RWPE2 (cell line): ENCODE measurements at regions not wholly inside any gene's neighbourhood (a gene's known extent, or its start where the extent isn't known, plus 50 kb on each side); places are given as distances from the start of the nearest gene placed in this dataset.
A peak's percentile ranks its signal among the peaks of the same experiment; 100 is the strongest.
"Not testable (repeated sequence)": the region's sequence is repeated elsewhere in the genome, so short reads cannot be mapped to it uniquely, and the experiment has no call there.

Experiments used
- ATAC-seq: fragments of 200-7000 bp; cut with Tn5 transposase; 3 replicates; pipeline ENCODE4 v1.9.1; 2021; ENCODE audit warnings: low read depth
- DNase-seq: peaks from one replicate; pipeline ENCODE4 v3.0.0-alpha.2; 2020; ENCODE audit warnings: low spot score
- H3K27ac ChIP-seq: fragments of 450-650 bp; 2 replicates; pipeline ENCODE4 v1.5.1; 2017; ENCODE audit warnings: mild to moderate bottlenecking; ENCODE audit not compliant: poor library complexity, severe bottlenecking
- H3K27me3 ChIP-seq: fragments of 250-450 bp; sonication (Bioruptor Pico); 2 replicates; pipeline ENCODE4 v1.5.1; 2021; ENCODE audit warnings: mild to moderate bottlenecking, moderate library complexity; ENCODE audit not compliant: insufficient read depth, poor library complexity, severe bottlenecking
- H3K36me3 ChIP-seq: fragments of 250-450 bp; sonication (Bioruptor Pico); 2 replicates; pipeline ENCODE4 v1.5.1; 2020; ENCODE audit warnings: low read depth, mild to moderate bottlenecking, moderate library complexity
- H3K4me1 ChIP-seq: fragments of 250-450 bp; sonication (Bioruptor Pico); 2 replicates; pipeline ENCODE4 v1.5.1; 2021; ENCODE audit warnings: mild to moderate bottlenecking, moderate library complexity; ENCODE audit not compliant: insufficient read depth, poor library complexity, severe bottlenecking
- H3K4me3 ChIP-seq: fragments of 250-450 bp; sonication (Bioruptor Pico); 2 replicates; pipeline ENCODE4 v1.5.1; 2021; ENCODE audit warnings: mild to moderate bottlenecking, moderate library complexity; ENCODE audit not compliant: severe bottlenecking
- H3K9me3 ChIP-seq: fragments of 250-450 bp; sonication (Bioruptor Pico); 2 replicates; pipeline ENCODE4 v1.5.1; 2021; ENCODE audit warnings: mild to moderate bottlenecking, moderate library complexity; ENCODE audit not compliant: severe bottlenecking

GRCh38 chr2:87075054-87075790, 53.6 kb upstream of the PLGLB1 start:
- ATAC-seq, H3K4me1 ChIP-seq: not testable (repeated sequence)
- H3K4me3 ChIP-seq, result peak overlapping the region; percentile 70

DNA sequence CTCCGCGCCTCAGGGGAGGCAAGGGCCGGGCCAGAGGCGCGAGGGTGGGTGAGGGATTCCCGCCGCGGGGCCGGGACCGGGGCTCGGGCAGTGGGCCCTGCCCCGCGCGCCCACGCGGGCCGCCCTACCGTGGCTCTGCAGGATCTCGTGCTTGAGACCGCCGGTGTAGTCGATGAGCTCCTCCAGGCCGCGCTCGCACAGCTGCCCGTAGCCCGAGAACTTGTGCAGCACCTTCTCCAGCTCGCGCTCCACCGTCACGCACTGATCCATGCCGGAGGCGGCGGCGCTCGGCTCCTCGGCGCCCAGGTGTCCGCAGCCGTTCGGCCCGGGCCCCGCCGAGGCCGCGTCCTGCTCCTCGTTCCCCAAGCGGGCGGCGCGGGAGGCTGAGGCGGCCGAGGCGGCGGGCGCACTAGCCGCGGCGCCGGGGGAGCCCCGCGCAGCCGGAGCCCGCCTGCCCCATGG, 54.2 kb upstream of the PLGLB1 start:
- Histone ChIP-seq H3K4me3 (peak overlapping the region; percentile 70), H3K27ac (peak overlapping the region; percentile 51)
- DNase-seq (peak; percentile 51), ATAC-seq (peak; percentile 36)
- H3K4me1 ChIP-seq, H3K36me3 ChIP-seq, H3K9me3 ChIP-seq, H3K27me3 ChIP-seq: not testable (repeated sequence)

More at GRCh38 chr2:87075054-87075790, 53.6 kb upstream of the PLGLB1 start:
- H3K36me3 ChIP-seq, H3K27me3 ChIP-seq, H3K9me3 ChIP-seq, DNase-seq: not testable (repeated sequence)
- peak overlapping the region; percentile 51 for H3K27ac ChIP-seq

DNA sequence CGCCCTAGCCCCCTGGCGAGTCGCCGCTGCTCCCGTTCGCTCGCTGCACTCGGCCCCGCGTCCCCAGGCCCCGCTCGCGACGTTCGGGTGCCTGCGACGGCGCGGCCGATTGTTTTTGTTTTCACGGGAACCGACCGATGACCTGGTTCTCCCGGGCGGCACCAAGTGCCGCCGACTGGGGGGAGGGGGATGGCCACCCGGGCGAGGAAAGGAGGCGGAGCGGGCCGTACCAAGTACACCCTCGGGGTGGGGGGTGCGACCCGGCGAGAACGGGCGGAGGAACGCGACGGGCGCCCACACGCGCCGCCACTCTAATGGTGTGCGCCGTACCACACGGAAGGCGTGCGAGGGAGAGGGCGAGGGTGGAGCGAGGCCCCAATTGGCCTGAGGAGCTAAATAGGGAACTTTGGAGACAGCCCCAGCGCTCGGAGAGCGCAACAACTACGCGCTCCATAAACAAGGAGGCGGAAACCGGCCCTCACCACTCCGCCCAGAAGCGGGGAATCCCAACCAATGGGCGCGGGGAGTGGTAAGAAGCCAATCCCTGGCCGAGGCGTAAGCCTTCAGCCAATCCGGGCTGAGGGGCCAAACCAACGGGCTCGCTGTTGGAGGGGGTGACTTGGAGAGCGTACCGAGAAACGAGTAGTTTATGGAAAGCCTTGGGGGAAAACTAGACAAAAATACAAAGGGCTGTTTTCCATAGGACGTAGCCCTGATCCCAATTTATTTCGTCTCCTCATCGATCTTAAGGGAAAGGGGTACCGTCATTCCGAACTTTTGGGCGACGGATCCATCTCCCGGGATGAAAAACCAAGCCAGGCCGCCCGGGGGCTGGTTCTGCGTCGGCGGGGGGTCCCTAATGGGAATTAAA, 54.8 kb upstream of the PLGLB1 start:
- not testable (repeated sequence) for H3K27me3 ChIP-seq, H3K4me1 ChIP-seq, H3K36me3 ChIP-seq, H3K9me3 ChIP-seq
- ATAC-seq (peak; percentile 95), DNase-seq (peak; percentile 87)
- H3K27ac ChIP-seq, result peak overlapping the region; percentile 51
- peak overlapping the region; percentile 70 for H3K4me3 ChIP-seq

- H3K36me3 ChIP-seq, H3K27me3 ChIP-seq, DNase-seq, H3K27ac ChIP-seq, H3K4me1 ChIP-seq, ATAC-seq, H3K9me3 ChIP-seq: not testable (repeated sequence)
- H3K4me3 ChIP-seq, result peak overlapping the region; percentile 41
Measured at GRCh38 chr2:87077124-87077446, 55.4 kb upstream of the PLGLB1 start.

DNA sequence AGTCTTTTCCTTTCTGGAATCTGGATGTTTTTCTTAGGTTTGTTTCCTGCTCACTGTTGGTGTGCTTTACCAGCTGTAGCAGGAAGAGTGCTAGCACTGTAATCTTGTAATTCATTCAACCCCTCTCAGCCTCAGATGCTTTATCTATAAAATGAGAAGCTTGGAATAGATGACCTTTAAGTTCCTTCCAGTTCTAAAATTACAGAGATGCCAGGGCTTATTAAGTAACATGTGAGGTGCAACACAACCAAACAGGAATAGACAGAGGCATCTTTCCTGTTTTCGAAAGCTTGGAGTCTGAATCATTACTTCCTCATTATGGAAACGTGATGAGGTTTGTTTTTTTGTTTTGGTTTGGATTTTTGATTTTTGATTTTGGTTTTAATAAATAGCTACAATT, 60.1 kb upstream of the PLGLB1 start:
- H3K27me3 ChIP-seq, H3K4me3 ChIP-seq, ATAC-seq, H3K27ac ChIP-seq, DNase-seq, H3K36me3 ChIP-seq, H3K9me3 ChIP-seq, H3K4me1 ChIP-seq: not testable (repeated sequence)

- not testable (repeated sequence) for H3K36me3 ChIP-seq, ATAC-seq, DNase-seq, H3K27me3 ChIP-seq, H3K4me1 ChIP-seq, H3K27ac ChIP-seq, H3K9me3 ChIP-seq, H3K4me3 ChIP-seq
Measured at GRCh38 chr2:87088079-87088478, 66.4 kb upstream of the PLGLB1 start.

- H3K4me3 ChIP-seq, ATAC-seq, H3K27ac ChIP-seq, H3K4me1 ChIP-seq, H3K9me3 ChIP-seq, DNase-seq, H3K27me3 ChIP-seq, H3K36me3 ChIP-seq: not testable (repeated sequence)
Measured at GRCh38 chr2:87089401-87089800, 67.8 kb upstream of the PLGLB1 start.

DNA sequence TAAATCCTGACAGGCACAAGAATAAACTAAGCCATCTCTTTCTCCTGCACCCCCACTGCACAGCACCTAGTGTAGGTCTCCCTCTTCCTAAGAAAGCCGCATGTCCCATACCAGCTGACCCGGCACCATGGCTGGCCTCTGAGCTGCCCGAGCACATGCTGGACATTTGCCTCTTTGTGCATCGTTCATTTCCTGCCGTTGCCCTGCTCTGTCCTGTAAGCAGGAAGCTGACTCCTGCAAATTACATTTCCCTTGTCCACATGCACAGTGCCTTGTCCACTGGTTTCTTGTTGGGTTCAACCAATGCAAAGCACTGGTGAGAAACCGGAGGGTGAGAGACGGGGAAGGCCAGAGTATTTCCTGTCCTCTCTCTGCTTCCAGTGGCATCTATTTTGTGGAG, 71.6 kb upstream of the PLGLB1 start:
- not testable (repeated sequence) for H3K27me3 ChIP-seq, H3K27ac ChIP-seq, ATAC-seq, H3K4me3 ChIP-seq, H3K36me3 ChIP-seq, H3K4me1 ChIP-seq, DNase-seq, H3K9me3 ChIP-seq

- ATAC-seq, H3K27me3 ChIP-seq, DNase-seq, H3K27ac ChIP-seq, H3K4me1 ChIP-seq, H3K9me3 ChIP-seq, H3K36me3 ChIP-seq, H3K4me3 ChIP-seq: not testable (repeated sequence)
Measured at GRCh38 chr2:87093937-87094529, 72.4 kb upstream of the PLGLB1 start.

- ATAC-seq, result not testable (repeated sequence)
Measured at GRCh38 chr2:87095804-87096203, 74.2 kb upstream of the PLGLB1 start.

More at GRCh38 chr2:87095804-87096203, 74.2 kb upstream of the PLGLB1 start:
- H3K9me3 ChIP-seq, H3K36me3 ChIP-seq, DNase-seq, H3K27ac ChIP-seq, H3K4me1 ChIP-seq, H3K4me3 ChIP-seq, H3K27me3 ChIP-seq: not testable (repeated sequence)
